OCI-LY3 (cell line): ENCODE measurements at regions not wholly inside any gene's neighbourhood (a gene's known extent, or its start where the extent isn't known, plus 50 kb on each side); places are given as distances from the start of the nearest gene placed in this dataset.

Source experiments
- CTCF ChIP-seq: fragments of 200-600, 300-600 bp; sonication (generic); IDR thresholded peaks from 2 replicates; pipeline ENCODE4 v1.5.1; 2014; ENCODE audit warnings: antibody characterized with exemption, low read length, low read depth
- EZH2phosphoT487 ChIP-seq: fragments of 200-600 bp; shearing (Covaris generic); IDR thresholded peaks from 2 replicates; pipeline ENCODE4 v1.6.1; 2018; ENCODE audit warnings: antibody characterized with exemption, mixed run types, low read depth

- TF ChIP-seq CTCF (no peak), EZH2phosphoT487 (no peak)
Observed at GRCh38 chr2:236333417-236334121, 69.4 kb upstream of the ASB18 start.
